ENCODE measurements at regions not wholly inside any gene's neighbourhood (a gene's known extent, or its start where the extent isn't known, plus 50 kb on each side); places are given as distances from the start of the nearest gene placed in this dataset.

- TF ChIP-seq POLR2AphosphoS5 (IDR thresholded peaks at IDR 0.05; ENCODE audit: low read depth, low read length) = no peak
- TF ChIP-seq, protein P1, sequence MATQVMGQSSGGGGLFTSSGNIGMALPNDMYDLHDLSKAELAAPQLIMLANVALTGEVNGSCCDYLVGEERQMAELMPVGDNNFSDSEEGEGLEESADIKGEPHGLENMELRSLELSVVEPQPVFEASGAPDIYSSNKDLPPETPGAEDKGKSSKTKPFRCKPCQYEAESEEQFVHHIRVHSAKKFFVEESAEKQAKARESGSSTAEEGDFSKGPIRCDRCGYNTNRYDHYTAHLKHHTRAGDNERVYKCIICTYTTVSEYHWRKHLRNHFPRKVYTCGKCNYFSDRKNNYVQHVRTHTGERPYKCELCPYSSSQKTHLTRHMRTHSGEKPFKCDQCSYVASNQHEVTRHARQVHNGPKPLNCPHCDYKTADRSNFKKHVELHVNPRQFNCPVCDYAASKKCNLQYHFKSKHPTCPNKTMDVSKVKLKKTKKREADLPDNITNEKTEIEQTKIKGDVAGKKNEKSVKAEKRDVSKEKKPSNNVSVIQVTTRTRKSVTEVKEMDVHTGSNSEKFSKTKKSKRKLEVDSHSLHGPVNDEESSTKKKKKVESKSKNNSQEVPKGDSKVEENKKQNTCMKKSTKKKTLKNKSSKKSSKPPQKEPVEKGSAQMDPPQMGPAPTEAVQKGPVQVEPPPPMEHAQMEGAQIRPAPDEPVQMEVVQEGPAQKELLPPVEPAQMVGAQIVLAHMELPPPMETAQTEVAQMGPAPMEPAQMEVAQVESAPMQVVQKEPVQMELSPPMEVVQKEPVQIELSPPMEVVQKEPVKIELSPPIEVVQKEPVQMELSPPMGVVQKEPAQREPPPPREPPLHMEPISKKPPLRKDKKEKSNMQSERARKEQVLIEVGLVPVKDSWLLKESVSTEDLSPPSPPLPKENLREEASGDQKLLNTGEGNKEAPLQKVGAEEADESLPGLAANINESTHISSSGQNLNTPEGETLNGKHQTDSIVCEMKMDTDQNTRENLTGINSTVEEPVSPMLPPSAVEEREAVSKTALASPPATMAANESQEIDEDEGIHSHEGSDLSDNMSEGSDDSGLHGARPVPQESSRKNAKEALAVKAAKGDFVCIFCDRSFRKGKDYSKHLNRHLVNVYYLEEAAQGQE (IDR thresholded peaks at IDR 0.05; ENCODE audit: insufficient read depth in 1 of 2, low read depth in 2 of 2, low read length in 2 of 2) = no peak
- TF ChIP-seq FOXP2 (optimal IDR thresholded peaks at IDR 0.05; ENCODE audit: borderline replicate concordance, extremely low read depth, extremely low read length, insufficient read depth) = no peak
- no peak for TF ChIP-seq TAF1 (IDR thresholded peaks at IDR 0.05; ENCODE audit: borderline replicate concordance, insufficient read depth, low read length)
- no peak for TF ChIP-seq SIN3A (IDR thresholded peaks at IDR 0.05; ENCODE audit: borderline replicate concordance, insufficient read depth, low read length)
Measured at GRCh38 chr7:67542916-67543315, 546.3 kb downstream of the TYW1 start.

DNA sequence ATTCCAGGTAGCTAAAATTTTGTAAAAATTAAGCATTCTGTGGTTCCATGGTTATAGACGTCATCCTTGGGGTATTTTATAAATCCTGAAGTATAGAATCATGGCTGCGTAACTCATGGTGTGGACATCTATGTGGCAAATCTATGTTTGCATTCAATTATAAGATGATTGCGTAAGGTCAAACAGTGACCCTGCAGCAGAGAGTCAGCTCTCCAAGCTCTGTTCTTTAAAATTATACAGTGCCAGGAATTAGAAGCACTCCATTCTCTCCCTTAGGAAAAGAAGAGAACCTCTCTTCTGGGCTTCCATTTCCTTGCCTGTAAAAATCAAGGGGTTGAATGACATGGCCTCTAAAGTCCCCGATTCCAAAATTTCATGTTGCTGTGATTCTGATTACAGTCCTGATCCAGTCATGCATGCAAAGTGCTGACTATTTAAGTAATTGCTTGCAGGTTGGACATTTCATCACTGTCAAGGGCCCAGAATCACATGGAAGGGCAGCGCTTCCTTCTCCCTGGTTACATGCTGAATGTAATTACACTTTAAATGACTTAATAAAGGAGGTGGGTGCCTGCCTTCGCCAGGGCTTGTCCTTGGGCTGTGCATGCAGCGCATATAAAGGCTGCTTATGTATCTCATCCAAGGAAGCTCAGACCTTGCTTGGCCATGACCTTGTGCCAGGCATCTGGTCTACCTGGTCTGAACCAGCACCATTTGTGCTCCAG lies 550.7 kb downstream of the TYW1 start:
- TF ChIP-seq, protein P1 (IDR thresholded peaks at IDR 0.05; ENCODE audit: insufficient read depth in 1 of 2, low read depth in 2 of 2, low read length in 2 of 2) = no peak
- TF ChIP-seq SIN3A (IDR thresholded peaks at IDR 0.05; ENCODE audit: borderline replicate concordance, insufficient read depth, low read length) = no peak
- TF ChIP-seq FOXP2 (optimal IDR thresholded peaks at IDR 0.05; ENCODE audit: borderline replicate concordance, extremely low read depth, extremely low read length, insufficient read depth) = no peak

DNA sequence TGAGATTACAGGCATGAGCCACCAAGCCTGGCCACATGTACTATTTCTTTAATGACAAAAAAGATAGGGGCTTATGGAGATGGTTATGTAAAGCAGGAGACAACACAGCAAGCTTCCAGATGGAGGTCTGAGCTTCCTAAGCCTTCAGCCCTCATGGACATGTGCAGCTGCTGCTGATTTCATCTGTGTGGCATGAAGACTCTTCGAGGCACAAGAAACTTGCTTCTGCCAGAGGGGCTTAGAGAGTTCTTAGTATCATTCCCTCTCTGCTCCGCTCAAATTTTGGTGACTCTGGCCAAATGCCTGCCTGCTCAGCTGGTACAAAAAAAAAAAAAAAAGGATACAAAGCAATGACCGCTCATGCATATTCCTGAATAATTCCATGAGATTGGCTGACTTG lies 552.5 kb downstream of the TYW1 start:
- TF ChIP-seq FOXP2 (optimal IDR thresholded peaks at IDR 0.05; ENCODE audit: borderline replicate concordance, extremely low read depth, extremely low read length, insufficient read depth) (no peak), SIN3A (IDR thresholded peaks at IDR 0.05; ENCODE audit: borderline replicate concordance, insufficient read depth, low read length) (no peak), TAF1 (IDR thresholded peaks at IDR 0.05; ENCODE audit: borderline replicate concordance, insufficient read depth, low read length) (no peak), POLR2AphosphoS5 (IDR thresholded peaks at IDR 0.05; ENCODE audit: low read depth, low read length) (no peak)
- TF ChIP-seq, protein P1 (IDR thresholded peaks at IDR 0.05; ENCODE audit: insufficient read depth in 1 of 2, low read depth in 2 of 2, low read length in 2 of 2) = no peak

DNA sequence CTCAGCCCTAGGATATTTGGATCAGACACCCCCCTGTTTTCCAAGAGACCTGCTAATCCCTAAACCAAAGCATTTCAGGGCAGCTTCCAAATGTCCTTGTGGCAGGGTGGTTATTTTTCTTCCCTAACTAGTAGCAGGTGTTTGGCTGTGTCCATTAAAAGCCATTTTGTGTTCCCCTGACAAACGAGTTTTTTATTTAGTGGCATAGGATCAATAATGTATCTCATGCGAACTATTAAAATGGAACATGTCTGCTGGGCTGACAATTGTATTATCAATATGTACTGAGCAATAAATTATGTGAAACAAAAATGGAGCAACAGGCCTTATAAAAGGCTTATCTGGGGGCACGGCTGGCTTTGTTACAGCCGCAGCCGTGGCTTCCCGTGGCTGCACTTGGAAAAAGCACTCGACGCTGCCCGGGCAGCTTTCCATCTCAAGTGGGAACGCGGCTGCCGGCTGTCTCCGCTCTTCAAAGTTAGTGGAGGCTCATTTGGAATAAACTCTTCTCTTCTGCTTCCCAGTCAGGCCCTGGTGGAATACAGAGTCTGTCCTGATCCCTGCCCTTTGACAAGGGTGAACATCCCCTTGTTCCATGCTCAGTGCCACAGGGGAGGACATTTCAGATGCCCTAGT lies 554.3 kb downstream of the TYW1 start:
- TF ChIP-seq FOXP2 (optimal IDR thresholded peaks at IDR 0.05; ENCODE audit: borderline replicate concordance, extremely low read depth, extremely low read length, insufficient read depth) (no peak), POLR2AphosphoS5 (IDR thresholded peaks at IDR 0.05; ENCODE audit: low read depth, low read length) (no peak), SIN3A (IDR thresholded peaks at IDR 0.05; ENCODE audit: borderline replicate concordance, insufficient read depth, low read length) (no peak), TAF1 (IDR thresholded peaks at IDR 0.05; ENCODE audit: borderline replicate concordance, insufficient read depth, low read length) (no peak)
- TF ChIP-seq, protein P1 (IDR thresholded peaks at IDR 0.05; ENCODE audit: insufficient read depth in 1 of 2, low read depth in 2 of 2, low read length in 2 of 2) = no peak

Data from PFSK-1 (cell line).